HepG2 (cell line): ENCODE measurements at regions not wholly inside any gene's neighbourhood (a gene's known extent, or its start where the extent isn't known, plus 50 kb on each side); places are given as distances from the start of the nearest gene placed in this dataset.

Experiments
- CEBPG ChIP-seq: IDR thresholded peaks from 2 replicates; pipeline ENCODE4 v1.6.1; 2016
- FOSL1 ChIP-seq: sonication (generic); formaldehyde crosslinking; IDR thresholded peaks from 2 replicates; pipeline ENCODE4 v1.9.0; 2021; ENCODE audit warnings: missing genetic modification reagents, borderline replicate concordance
- MAZ ChIP-seq, 2 experiments: sonication (generic) in 1 of 2; formaldehyde crosslinking in 1 of 2; IDR thresholded peaks; 2 replicates each; pipeline versions ENCODE4 v1.5.0 to v1.6.1; 2012 to 2020; ENCODE audit warnings: low read depth in 2 of 2, mild to moderate bottlenecking in 2 of 2, borderline replicate concordance in 1 of 2, improper control_type of control experiment in 1 of 2, low read length in 1 of 2, missing genetic modification reagents in 1 of 2, moderate library complexity in 1 of 2
- SATB2 ChIP-seq: sonication (generic); formaldehyde crosslinking; IDR thresholded peaks from 2 replicates; pipeline ENCODE4 v1.5.0; 2020; ENCODE audit warnings: missing genetic modification reagents
- ZBTB8A ChIP-seq: sonication (generic); formaldehyde crosslinking; IDR thresholded peaks from 2 replicates; pipeline ENCODE4 v1.4.0; 2020; ENCODE audit warnings: mild to moderate bottlenecking, low read depth, missing genetic modification reagents, borderline replicate concordance
- TF ChIP-seq, protein P1 (sequence below): sonication (generic); formaldehyde crosslinking; IDR thresholded peaks from 2 replicates; pipeline ENCODE4 v1.4.0; 2020; ENCODE audit warnings: missing genetic modification reagents
- TF ChIP-seq, protein P2 (sequence below): sonication (generic); formaldehyde crosslinking; IDR thresholded peaks from 2 replicates; pipeline ENCODE4 v1.5.0; 2020; ENCODE audit warnings: mild to moderate bottlenecking, missing genetic modification reagents, moderate library complexity
- TF ChIP-seq, protein P3 (sequence below): sonication (generic); formaldehyde crosslinking; IDR thresholded peaks from 2 replicates; pipeline ENCODE4 v1.5.0; 2020; ENCODE audit warnings: missing genetic modification reagents
- TF ChIP-seq, protein P4 (sequence below): sonication (generic); formaldehyde crosslinking; IDR thresholded peaks from 2 replicates; pipeline ENCODE4 v1.8.1; 2023; ENCODE audit warnings: missing genetic modification reagents, inconsistent platforms, borderline replicate concordance
- TF ChIP-seq, protein P5 (sequence below): sonication (generic); formaldehyde crosslinking; IDR thresholded peaks from 2 replicates; pipeline ENCODE4 v1.9.0; 2021; ENCODE audit warnings: missing genetic modification reagents, borderline replicate concordance
- TF ChIP-seq, protein P6 (sequence below): sonication (generic); formaldehyde crosslinking; IDR thresholded peaks from 2 replicates; pipeline ENCODE4 v1.4.0; 2020; ENCODE audit warnings: missing genetic modification reagents, borderline replicate concordance
- TF ChIP-seq, protein P7 (sequence below): sonication (generic); formaldehyde crosslinking; IDR thresholded peaks from 2 replicates; pipeline ENCODE4 v1.4.0; 2020; ENCODE audit warnings: mild to moderate bottlenecking, missing genetic modification reagents

DNA sequence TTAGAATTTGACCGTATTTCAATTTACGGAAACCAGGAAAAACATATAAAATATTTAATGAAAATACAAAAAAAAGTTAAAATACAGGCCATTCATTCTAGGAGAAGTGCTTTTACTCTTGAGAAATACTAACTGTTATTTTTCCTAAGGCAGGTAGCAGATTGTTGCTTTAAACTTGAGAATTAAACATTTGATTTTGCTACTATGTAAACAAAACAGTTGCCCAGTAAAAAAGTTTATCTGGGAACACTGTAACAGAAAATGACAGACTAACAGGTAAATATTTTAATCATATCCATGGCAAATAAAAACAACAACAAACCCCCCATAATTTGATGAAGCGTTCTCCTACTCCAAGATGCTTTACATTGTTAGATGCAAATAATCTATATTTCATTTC is 350.5 kb downstream of the CRPPA start:
- TF ChIP-seq SATB2 (CRISPR knock-in tag) (no peak), CEBPG (CRISPR knock-in tag) (no peak), ZBTB8A (CRISPR knock-in tag) (no peak), FOSL1 (CRISPR knock-in tag) (no peak), MAZ (IDR thresholded peaks at IDR 0.05; ENCODE audit: borderline replicate concordance, low read depth, low read length) (no peak), MAZ (CRISPR knock-in tag; IDR thresholded peaks at IDR 0.05; ENCODE audit: low read depth) (no peak)
- TF ChIP-seq, protein P1, sequence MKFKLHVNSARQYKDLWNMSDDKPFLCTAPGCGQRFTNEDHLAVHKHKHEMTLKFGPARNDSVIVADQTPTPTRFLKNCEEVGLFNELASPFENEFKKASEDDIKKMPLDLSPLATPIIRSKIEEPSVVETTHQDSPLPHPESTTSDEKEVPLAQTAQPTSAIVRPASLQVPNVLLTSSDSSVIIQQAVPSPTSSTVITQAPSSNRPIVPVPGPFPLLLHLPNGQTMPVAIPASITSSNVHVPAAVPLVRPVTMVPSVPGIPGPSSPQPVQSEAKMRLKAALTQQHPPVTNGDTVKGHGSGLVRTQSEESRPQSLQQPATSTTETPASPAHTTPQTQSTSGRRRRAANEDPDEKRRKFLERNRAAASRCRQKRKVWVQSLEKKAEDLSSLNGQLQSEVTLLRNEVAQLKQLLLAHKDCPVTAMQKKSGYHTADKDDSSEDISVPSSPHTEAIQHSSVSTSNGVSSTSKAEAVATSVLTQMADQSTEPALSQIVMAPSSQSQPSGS (CRISPR knock-in tag): no peak
- TF ChIP-seq, protein P2, sequence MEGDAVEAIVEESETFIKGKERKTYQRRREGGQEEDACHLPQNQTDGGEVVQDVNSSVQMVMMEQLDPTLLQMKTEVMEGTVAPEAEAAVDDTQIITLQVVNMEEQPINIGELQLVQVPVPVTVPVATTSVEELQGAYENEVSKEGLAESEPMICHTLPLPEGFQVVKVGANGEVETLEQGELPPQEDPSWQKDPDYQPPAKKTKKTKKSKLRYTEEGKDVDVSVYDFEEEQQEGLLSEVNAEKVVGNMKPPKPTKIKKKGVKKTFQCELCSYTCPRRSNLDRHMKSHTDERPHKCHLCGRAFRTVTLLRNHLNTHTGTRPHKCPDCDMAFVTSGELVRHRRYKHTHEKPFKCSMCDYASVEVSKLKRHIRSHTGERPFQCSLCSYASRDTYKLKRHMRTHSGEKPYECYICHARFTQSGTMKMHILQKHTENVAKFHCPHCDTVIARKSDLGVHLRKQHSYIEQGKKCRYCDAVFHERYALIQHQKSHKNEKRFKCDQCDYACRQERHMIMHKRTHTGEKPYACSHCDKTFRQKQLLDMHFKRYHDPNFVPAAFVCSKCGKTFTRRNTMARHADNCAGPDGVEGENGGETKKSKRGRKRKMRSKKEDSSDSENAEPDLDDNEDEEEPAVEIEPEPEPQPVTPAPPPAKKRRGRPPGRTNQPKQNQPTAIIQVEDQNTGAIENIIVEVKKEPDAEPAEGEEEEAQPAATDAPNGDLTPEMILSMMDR (CRISPR knock-in tag): no peak
- TF ChIP-seq, protein P3, sequence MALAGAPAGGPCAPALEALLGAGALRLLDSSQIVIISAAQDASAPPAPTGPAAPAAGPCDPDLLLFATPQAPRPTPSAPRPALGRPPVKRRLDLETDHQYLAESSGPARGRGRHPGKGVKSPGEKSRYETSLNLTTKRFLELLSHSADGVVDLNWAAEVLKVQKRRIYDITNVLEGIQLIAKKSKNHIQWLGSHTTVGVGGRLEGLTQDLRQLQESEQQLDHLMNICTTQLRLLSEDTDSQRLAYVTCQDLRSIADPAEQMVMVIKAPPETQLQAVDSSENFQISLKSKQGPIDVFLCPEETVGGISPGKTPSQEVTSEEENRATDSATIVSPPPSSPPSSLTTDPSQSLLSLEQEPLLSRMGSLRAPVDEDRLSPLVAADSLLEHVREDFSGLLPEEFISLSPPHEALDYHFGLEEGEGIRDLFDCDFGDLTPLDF (CRISPR knock-in tag): no peak
- TF ChIP-seq, protein P4, sequence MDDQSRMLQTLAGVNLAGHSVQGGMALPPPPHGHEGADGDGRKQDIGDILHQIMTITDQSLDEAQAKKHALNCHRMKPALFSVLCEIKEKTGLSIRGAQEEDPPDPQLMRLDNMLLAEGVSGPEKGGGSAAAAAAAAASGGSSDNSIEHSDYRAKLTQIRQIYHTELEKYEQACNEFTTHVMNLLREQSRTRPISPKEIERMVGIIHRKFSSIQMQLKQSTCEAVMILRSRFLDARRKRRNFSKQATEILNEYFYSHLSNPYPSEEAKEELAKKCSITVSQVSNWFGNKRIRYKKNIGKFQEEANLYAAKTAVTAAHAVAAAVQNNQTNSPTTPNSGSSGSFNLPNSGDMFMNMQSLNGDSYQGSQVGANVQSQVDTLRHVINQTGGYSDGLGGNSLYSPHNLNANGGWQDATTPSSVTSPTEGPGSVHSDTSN (CRISPR knock-in tag): no peak
- TF ChIP-seq, protein P5, sequence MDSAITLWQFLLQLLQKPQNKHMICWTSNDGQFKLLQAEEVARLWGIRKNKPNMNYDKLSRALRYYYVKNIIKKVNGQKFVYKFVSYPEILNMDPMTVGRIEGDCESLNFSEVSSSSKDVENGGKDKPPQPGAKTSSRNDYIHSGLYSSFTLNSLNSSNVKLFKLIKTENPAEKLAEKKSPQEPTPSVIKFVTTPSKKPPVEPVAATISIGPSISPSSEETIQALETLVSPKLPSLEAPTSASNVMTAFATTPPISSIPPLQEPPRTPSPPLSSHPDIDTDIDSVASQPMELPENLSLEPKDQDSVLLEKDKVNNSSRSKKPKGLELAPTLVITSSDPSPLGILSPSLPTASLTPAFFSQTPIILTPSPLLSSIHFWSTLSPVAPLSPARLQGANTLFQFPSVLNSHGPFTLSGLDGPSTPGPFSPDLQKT: no peak
- TF ChIP-seq, protein P6, sequence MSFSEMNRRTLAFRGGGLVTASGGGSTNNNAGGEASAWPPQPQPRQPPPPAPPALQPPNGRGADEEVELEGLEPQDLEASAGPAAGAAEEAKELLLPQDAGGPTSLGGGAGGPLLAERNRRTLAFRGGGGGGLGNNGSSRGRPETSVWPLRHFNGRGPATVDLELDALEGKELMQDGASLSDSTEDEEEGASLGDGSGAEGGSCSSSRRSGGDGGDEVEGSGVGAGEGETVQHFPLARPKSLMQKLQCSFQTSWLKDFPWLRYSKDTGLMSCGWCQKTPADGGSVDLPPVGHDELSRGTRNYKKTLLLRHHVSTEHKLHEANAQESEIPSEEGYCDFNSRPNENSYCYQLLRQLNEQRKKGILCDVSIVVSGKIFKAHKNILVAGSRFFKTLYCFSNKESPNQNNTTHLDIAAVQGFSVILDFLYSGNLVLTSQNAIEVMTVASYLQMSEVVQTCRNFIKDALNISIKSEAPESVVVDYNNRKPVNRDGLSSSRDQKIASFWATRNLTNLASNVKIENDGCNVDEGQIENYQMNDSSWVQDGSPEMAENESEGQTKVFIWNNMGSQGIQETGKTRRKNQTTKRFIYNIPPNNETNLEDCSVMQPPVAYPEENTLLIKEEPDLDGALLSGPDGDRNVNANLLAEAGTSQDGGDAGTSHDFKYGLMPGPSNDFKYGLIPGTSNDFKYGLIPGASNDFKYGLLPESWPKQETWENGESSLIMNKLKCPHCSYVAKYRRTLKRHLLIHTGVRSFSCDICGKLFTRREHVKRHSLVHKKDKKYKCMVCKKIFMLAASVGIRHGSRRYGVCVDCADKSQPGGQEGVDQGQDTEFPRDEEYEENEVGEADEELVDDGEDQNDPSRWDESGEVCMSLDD (CRISPR knock-in tag): no peak
- TF ChIP-seq, protein P7, sequence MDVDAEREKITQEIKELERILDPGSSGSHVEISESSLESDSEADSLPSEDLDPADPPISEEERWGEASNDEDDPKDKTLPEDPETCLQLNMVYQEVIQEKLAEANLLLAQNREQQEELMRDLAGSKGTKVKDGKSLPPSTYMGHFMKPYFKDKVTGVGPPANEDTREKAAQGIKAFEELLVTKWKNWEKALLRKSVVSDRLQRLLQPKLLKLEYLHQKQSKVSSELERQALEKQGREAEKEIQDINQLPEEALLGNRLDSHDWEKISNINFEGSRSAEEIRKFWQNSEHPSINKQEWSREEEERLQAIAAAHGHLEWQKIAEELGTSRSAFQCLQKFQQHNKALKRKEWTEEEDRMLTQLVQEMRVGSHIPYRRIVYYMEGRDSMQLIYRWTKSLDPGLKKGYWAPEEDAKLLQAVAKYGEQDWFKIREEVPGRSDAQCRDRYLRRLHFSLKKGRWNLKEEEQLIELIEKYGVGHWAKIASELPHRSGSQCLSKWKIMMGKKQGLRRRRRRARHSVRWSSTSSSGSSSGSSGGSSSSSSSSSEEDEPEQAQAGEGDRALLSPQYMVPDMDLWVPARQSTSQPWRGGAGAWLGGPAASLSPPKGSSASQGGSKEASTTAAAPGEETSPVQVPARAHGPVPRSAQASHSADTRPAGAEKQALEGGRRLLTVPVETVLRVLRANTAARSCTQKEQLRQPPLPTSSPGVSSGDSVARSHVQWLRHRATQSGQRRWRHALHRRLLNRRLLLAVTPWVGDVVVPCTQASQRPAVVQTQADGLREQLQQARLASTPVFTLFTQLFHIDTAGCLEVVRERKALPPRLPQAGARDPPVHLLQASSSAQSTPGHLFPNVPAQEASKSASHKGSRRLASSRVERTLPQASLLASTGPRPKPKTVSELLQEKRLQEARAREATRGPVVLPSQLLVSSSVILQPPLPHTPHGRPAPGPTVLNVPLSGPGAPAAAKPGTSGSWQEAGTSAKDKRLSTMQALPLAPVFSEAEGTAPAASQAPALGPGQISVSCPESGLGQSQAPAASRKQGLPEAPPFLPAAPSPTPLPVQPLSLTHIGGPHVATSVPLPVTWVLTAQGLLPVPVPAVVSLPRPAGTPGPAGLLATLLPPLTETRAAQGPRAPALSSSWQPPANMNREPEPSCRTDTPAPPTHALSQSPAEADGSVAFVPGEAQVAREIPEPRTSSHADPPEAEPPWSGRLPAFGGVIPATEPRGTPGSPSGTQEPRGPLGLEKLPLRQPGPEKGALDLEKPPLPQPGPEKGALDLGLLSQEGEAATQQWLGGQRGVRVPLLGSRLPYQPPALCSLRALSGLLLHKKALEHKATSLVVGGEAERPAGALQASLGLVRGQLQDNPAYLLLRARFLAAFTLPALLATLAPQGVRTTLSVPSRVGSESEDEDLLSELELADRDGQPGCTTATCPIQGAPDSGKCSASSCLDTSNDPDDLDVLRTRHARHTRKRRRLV (CRISPR knock-in tag): no peak
